Epithelial cell of proximal tubule (primary cell): ENCODE measurements at regions not wholly inside any gene's neighbourhood (a gene's known extent, or its start where the extent isn't known, plus 50 kb on each side); places are given as distances from the start of the nearest gene placed in this dataset.
A peak's percentile ranks its signal among the peaks of the same experiment; 100 is the strongest.

ENCODE experiments used
- DNase-seq: peaks from one replicate; pipeline ENCODE4 v3.0.0-alpha.2; 2011; ENCODE audit warnings: low read depth
- H3K4me3 ChIP-seq: 2 replicates; pipeline ENCODE4 v1.5.1; 2011; ENCODE audit warnings: low read depth, mild to moderate bottlenecking, low read length
- CTCF ChIP-seq: conservative IDR thresholded peaks from 2 replicates; pipeline ENCODE4 v1.5.1; 2012; ENCODE audit warnings: low read depth, mild to moderate bottlenecking, low read length

- DNase-seq, result no peak
- no peak overlapping the region for H3K4me3 ChIP-seq
- TF ChIP-seq CTCF, result no peak
Observed at GRCh38 chr1:56436296-56436695, 143.1 kb downstream of the PLPP3 start.

DNA sequence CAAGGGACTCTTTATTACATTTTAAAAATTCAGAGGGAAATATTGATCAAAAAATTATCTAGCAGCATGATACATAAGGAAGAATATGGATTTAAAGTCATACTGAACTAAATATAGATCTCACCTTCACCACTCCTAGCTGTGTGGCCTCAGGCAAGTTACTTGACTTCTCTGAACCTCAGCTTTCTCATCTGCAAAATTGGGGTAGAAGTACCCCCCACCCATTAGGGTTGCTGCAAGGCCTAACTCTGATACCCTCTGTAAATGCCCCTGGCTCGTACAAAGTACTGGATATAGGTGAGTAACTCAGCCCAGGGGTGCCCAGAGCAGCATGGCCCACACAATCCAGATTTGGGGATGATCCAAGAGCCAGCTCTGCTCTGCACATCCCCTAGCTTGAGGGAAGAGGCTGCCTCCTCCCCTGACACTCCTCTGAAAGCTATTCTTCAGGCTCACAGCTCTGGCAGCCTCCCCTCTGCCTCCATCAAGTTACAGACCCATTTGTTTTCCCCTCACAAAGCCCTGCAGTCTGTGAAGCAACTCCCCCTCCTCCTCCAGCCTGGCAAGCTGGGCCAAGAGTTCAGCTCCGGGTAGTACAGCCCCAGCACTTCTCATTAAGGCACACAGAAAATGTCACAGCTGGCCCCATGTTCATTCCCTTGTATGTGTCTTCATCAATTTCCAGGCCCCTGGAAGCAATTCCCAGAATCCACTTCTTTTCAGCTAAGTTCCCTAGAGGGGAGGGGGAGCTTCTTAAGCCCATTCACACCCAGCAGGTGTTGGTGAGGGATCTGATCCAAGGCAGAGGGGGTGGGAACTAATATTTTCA, 143.7 kb downstream of the PLPP3 start:
- TF ChIP-seq CTCF, result no peak
- H3K4me3 ChIP-seq, result no peak overlapping the region
- DNase-seq, result no peak

GRCh38 chr1:56434740-56435139, 144.6 kb downstream of the PLPP3 start:
- TF ChIP-seq CTCF, result peak; percentile 10
- no peak for DNase-seq
- no peak overlapping the region for H3K4me3 ChIP-seq

- no peak overlapping the region for H3K4me3 ChIP-seq
- TF ChIP-seq CTCF, result no peak
- no peak for DNase-seq
Observed at GRCh38 chr1:56434025-56434424, 145.3 kb downstream of the PLPP3 start.

DNA sequence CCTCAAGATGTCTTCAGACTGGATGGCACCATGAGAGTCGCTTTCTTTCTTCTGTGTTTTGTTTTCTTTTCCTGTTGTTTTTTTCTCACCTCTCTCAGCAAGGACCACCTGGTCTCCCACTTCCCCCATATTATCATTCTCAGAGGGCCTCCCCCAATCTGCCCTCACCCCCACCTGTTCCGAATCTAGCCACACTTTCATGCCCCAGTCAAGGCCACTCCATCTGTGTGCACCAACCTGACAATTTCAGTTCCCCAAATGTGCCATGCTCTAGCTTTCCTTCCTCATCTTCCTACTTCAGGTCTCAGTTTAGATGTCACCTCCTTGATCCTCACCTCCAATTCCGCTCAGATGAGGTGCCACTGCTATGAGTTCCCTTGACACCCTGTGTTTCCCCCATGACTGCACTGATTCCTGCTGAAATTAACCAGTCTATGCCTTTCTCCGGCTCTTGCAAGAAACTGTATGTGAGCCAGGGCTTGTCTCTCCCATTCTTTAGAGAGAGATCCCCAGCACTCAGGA, 146.2 kb downstream of the PLPP3 start:
- no peak for DNase-seq
- TF ChIP-seq CTCF, result no peak
- no peak overlapping the region for H3K4me3 ChIP-seq

- no peak for DNase-seq
- no peak for TF ChIP-seq CTCF
Observed at GRCh38 chr1:56432166-56432971, 147.0 kb downstream of the PLPP3 start.

More at GRCh38 chr1:56432166-56432971, 147.0 kb downstream of the PLPP3 start:
- H3K4me3 ChIP-seq, result no peak overlapping the region
